ENCODE measurements at regions not wholly inside any gene's neighbourhood (a gene's known extent, or its start where the extent isn't known, plus 50 kb on each side); places are given as distances from the start of the nearest gene placed in this dataset.
"Not testable (repeated sequence)": the region's sequence is repeated elsewhere in the genome, so short reads cannot be mapped to it uniquely, and the experiment has no call there.

GRCh38 chr18:30792051-30792450 lies 250.5 kb downstream of the DSC3 start (continued):
- TF ChIP-seq, protein P1, sequence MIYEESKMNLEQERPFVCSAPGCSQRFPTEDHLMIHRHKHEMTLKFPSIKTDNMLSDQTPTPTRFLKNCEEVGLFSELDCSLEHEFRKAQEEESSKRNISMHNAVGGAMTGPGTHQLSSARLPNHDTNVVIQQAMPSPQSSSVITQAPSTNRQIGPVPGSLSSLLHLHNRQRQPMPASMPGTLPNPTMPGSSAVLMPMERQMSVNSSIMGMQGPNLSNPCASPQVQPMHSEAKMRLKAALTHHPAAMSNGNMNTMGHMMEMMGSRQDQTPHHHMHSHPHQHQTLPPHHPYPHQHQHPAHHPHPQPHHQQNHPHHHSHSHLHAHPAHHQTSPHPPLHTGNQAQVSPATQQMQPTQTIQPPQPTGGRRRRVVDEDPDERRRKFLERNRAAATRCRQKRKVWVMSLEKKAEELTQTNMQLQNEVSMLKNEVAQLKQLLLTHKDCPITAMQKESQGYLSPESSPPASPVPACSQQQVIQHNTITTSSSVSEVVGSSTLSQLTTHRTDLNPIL (CRISPR knock-in tag; IDR thresholded peaks at IDR 0.05; ENCODE audit: low read depth): no peak
- TF ChIP-seq ESRRG (CRISPR knock-in tag; IDR thresholded peaks at IDR 0.05) (no peak), ZNF8 (CRISPR knock-in tag; IDR thresholded peaks at IDR 0.05) (no peak), TOX (CRISPR knock-in tag; IDR thresholded peaks at IDR 0.05; ENCODE audit: borderline replicate concordance) (no peak), RARB (CRISPR knock-in tag; IDR thresholded peaks at IDR 0.05) (no peak), PPARA (CRISPR knock-in tag; IDR thresholded peaks at IDR 0.05; ENCODE audit: borderline replicate concordance) (no peak)

DNA sequence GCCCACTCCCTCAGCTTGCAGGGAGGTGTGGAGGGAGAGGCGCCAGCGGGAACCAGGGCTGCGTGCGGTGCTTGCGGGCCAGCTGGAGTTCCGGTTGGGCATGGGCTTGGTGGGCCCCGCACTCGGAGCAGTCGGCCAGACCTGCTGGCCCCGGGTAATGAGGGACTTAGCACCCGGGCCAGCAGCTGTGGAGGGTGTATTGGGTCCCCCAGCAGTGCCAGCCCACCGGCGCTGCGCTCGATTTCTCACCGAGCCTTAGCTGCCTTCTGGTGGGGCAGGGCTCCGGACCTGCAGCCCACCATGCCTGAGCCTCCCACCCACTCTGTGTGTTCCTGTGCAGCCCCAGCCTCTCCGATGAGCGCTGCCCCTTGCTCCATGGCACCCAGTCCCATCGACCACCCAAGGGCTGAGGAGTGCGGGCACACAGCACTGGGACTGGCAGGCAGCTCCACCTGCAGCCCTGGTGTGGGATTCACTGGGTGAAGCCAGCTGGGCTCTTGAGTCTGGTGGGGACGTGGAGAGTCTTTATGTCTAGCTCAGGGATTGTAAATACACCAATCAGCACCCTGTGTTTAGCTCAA lies 254.0 kb downstream of the DSC3 start:
- ATAC-seq: not testable (repeated sequence)

DNA sequence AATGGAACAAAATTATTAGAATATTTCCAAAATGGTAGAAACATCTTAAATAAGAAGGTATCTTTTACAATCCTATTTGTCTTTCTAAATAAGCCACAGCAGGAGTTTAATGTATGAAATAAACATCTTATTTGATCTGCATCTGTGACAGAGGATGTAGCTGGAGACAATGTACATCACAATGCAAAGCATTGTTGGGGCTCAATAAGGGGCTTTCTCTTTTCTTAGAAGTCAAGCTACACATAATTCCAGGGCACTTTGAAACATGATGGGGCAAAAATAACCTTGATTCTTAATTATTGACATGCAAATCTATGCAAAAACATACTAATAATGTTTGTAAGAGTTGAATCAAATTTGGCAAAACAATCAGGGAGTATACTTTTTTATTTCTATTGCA lies 255.1 kb downstream of the DSC3 start:
- no peak for ATAC-seq
- no peak for TF ChIP-seq TCF4 (CRISPR knock-in tag; IDR thresholded peaks at IDR 0.05; ENCODE audit: borderline replicate concordance)
- TF ChIP-seq ZC3H10 (CRISPR knock-in tag; IDR thresholded peaks at IDR 0.05): no peak
- TF ChIP-seq ARNTL (CRISPR knock-in tag; IDR thresholded peaks at IDR 0.05; ENCODE audit: borderline replicate concordance, low read depth): no peak
- no peak for TF ChIP-seq ZNF70 (CRISPR knock-in tag; IDR thresholded peaks at IDR 0.05)
- TF ChIP-seq OSR1 (CRISPR knock-in tag; IDR thresholded peaks at IDR 0.05): no peak
- no peak for TF ChIP-seq ZFP30 (CRISPR knock-in tag; IDR thresholded peaks at IDR 0.05)
- no peak for TF ChIP-seq BACH2 (CRISPR knock-in tag; IDR thresholded peaks at IDR 0.05; ENCODE audit: borderline replicate concordance)
- TF ChIP-seq PPARA (CRISPR knock-in tag; IDR thresholded peaks at IDR 0.05; ENCODE audit: borderline replicate concordance): no peak
- TF ChIP-seq, protein P1 (CRISPR knock-in tag; IDR thresholded peaks at IDR 0.05; ENCODE audit: low read depth): no peak
- no peak for TF ChIP-seq ZFP3 (CRISPR knock-in tag; IDR thresholded peaks at IDR 0.05)
- TF ChIP-seq RARB (CRISPR knock-in tag; IDR thresholded peaks at IDR 0.05): no peak
- TF ChIP-seq ESRRG (CRISPR knock-in tag; IDR thresholded peaks at IDR 0.05): no peak

- no peak for TF ChIP-seq ISL1 (CRISPR knock-in tag; IDR thresholded peaks at IDR 0.05)
- TF ChIP-seq PATZ1 (CRISPR knock-in tag; IDR thresholded peaks at IDR 0.05; ENCODE audit: borderline replicate concordance): no peak
- no peak for TF ChIP-seq GLIS3 (CRISPR knock-in tag; IDR thresholded peaks at IDR 0.05)
- no peak for TF ChIP-seq SNAI2 (CRISPR knock-in tag; IDR thresholded peaks at IDR 0.05)
- no peak for TF ChIP-seq TSHZ2 (CRISPR knock-in tag; IDR thresholded peaks at IDR 0.05)
- no peak for TF ChIP-seq PPARA (CRISPR knock-in tag; IDR thresholded peaks at IDR 0.05; ENCODE audit: borderline replicate concordance)
- TF ChIP-seq POU6F1 (CRISPR knock-in tag; IDR thresholded peaks at IDR 0.05; ENCODE audit: borderline replicate concordance, low read depth): no peak
- no peak for TF ChIP-seq TOX (CRISPR knock-in tag; IDR thresholded peaks at IDR 0.05; ENCODE audit: borderline replicate concordance)
- no peak for TF ChIP-seq ZC3H10 (CRISPR knock-in tag; IDR thresholded peaks at IDR 0.05)
- TF ChIP-seq ZFP3 (CRISPR knock-in tag; IDR thresholded peaks at IDR 0.05): no peak
- TF ChIP-seq ZNF8 (CRISPR knock-in tag; IDR thresholded peaks at IDR 0.05): no peak
- no peak for TF ChIP-seq TCF4 (CRISPR knock-in tag; IDR thresholded peaks at IDR 0.05; ENCODE audit: borderline replicate concordance)
- no peak for TF ChIP-seq OSR1 (CRISPR knock-in tag; IDR thresholded peaks at IDR 0.05)
- no peak for TF ChIP-seq ARNTL (CRISPR knock-in tag; IDR thresholded peaks at IDR 0.05; ENCODE audit: borderline replicate concordance, low read depth)
- no peak for TF ChIP-seq ESRRG (CRISPR knock-in tag; IDR thresholded peaks at IDR 0.05)
- no peak for TF ChIP-seq ZNF565 (CRISPR knock-in tag; conservative IDR thresholded peaks at IDR 0.05; ENCODE audit: low read depth)
- TF ChIP-seq ZFP30 (CRISPR knock-in tag; IDR thresholded peaks at IDR 0.05): no peak
- no peak for TF ChIP-seq ZNF70 (CRISPR knock-in tag; IDR thresholded peaks at IDR 0.05)
Measured at GRCh38 chr18:30781601-30782000, 260.9 kb downstream of the DSC3 start.

More at GRCh38 chr18:30781601-30782000, 260.9 kb downstream of the DSC3 start:
- no peak for ATAC-seq

All from SK-N-SH treated with all-trans-retinoic acid at 6 μM for 48 hours (cell line).